Activated T-helper 17 cell treated with anti-CD3 and anti-CD28 coated beads, Interleukin-2, amount 50 U/mL, for 72 hours (primary cell): ENCODE measurements at regions not wholly inside any gene's neighbourhood (a gene's known extent, or its start where the extent isn't known, plus 50 kb on each side); places are given as distances from the start of the nearest gene placed in this dataset.

ENCODE experiments used
- ATAC-seq: fragments of 150-1000 bp; cut with Tn5 transposase; replicated peaks from 2 replicates; pipeline ENCODE4 v1.10.0; 2021; ENCODE audit warnings: mild to moderate bottlenecking, moderate library complexity
- H3K27ac Mint-ChIP-seq: one replicate; pipeline ENCODE4 v1.8.0; 2022; ENCODE audit warnings: mixed read lengths
- H3K27me3 Mint-ChIP-seq: one replicate; pipeline ENCODE4 v1.8.0; 2022; ENCODE audit warnings: mixed read lengths
- H3K36me3 Mint-ChIP-seq: one replicate; pipeline ENCODE4 v1.8.0; 2022; ENCODE audit warnings: low read depth, mild to moderate bottlenecking, mixed read lengths
- H3K4me1 Mint-ChIP-seq: one replicate; pipeline ENCODE4 v1.8.0; 2022; ENCODE audit warnings: mixed read lengths
- H3K4me3 Mint-ChIP-seq: one replicate; pipeline ENCODE4 v1.8.0; 2022; ENCODE audit warnings: mild to moderate bottlenecking, mixed read lengths
- H3K9me3 Mint-ChIP-seq: one replicate; pipeline ENCODE4 v1.8.0; 2022; ENCODE audit warnings: mixed read lengths

DNA sequence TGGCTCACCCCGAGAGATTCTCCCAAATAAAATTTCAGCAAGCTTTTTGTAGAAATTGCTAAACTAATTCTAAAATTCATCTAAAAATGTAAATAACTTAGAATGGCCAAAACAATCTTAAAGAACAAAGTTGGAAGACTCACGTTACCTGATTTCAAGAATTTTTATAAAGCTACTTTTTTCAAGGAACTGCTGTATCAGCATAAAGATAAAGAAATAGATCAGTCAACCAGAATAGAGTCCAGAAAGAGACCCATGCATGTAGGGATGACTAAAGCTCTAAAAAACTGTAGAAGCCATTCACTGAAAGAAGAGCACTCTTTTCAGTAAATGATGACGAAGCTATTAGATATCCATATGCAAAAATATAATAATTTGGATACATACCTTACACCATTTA, 652.1 kb downstream of the TBC1D32 start:
- ATAC-seq: no peak
- no peaks in the 10 kb centered on the region for H3K9me3 Mint-ChIP-seq
- no peaks in the 10 kb centered on the region for H3K27me3 Mint-ChIP-seq
- H3K4me3 Mint-ChIP-seq: no peak overlapping the region
- H3K27ac Mint-ChIP-seq: no peak overlapping the region
- no peaks in the 10 kb centered on the region for H3K4me1 Mint-ChIP-seq
- no peaks in the 10 kb centered on the region for H3K36me3 Mint-ChIP-seq

DNA sequence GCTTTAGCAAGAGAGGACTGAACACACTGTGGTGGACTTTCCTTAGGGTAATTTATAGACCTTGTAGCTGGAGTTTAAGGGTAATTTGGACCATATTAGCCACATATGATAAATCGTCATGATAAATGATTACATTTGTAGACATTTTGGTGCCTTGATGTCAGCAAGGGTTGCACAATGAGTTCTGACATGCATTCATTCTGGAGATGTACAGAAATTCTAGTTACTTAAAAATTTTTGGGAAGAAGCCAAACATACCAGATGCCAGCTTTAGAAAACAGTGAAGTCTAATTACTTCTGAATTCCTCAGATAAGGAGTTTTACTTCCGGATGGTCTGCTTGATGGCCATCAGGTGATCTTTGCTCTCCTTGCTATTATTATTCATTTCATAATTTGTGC, 653.1 kb downstream of the TBC1D32 start:
- no peak overlapping the region for H3K27ac Mint-ChIP-seq
- ATAC-seq: no peak
- no peaks in the 10 kb centered on the region for H3K27me3 Mint-ChIP-seq
- no peaks in the 10 kb centered on the region for H3K36me3 Mint-ChIP-seq
- no peak overlapping the region for H3K4me3 Mint-ChIP-seq
- H3K4me1 Mint-ChIP-seq: no peaks in the 10 kb centered on the region
- H3K9me3 Mint-ChIP-seq: peaks cover 4% of the 10 kb centered on the region

DNA sequence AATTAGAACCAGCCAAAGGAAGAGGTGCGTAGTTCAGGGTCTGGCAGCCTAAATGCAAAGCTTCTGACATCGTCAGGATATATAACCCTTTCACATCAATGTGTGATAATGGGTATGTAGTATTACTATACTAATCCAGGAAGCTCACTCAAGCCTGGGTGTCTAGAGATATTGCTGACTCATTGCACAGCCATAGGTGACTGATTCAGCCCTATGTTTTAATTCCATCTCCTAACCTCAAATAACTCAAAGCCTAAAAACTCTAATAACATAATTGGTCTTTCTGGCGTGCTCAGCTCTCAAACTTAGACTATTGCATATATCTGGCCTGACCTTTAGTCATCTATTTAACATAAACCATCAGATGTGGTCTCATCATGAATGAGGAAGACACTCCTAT, 658.4 kb downstream of the TBC1D32 start:
- H3K9me3 Mint-ChIP-seq: peaks cover 4% of the 10 kb centered on the region
- H3K4me1 Mint-ChIP-seq: no peaks in the 10 kb centered on the region
- no peak for ATAC-seq
- no peaks in the 10 kb centered on the region for H3K27me3 Mint-ChIP-seq
- H3K27ac Mint-ChIP-seq: no peak overlapping the region
- no peaks in the 10 kb centered on the region for H3K36me3 Mint-ChIP-seq
- no peak overlapping the region for H3K4me3 Mint-ChIP-seq

DNA sequence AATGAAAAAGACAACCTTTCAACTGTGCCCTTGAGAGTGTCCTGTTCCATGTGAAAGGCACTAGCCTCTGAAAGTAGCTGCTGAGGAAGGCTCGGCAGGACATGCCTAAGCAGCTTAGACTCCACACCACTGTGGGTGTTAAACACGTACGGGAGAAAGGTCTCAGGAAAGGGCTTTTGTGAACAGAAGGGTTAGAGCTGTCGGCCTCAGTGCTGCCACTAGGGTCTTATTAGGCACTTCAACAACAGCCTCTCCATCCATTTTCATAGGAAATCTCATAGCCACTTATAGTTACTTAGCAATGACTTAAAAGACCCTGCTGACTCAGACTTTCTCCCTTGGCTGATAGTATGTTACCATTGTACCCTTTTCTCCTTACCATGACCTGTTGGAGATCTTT, 662.8 kb downstream of the TBC1D32 start:
- ATAC-seq: no peak
- Mint-ChIP-seq H3K27ac (no peak overlapping the region), H3K4me1 (no peaks in the 10 kb centered on the region), H3K4me3 (no peak overlapping the region), H3K27me3 (no peaks in the 10 kb centered on the region), H3K9me3 (peaks cover 4% of the 10 kb centered on the region), H3K36me3 (no peaks in the 10 kb centered on the region)

DNA sequence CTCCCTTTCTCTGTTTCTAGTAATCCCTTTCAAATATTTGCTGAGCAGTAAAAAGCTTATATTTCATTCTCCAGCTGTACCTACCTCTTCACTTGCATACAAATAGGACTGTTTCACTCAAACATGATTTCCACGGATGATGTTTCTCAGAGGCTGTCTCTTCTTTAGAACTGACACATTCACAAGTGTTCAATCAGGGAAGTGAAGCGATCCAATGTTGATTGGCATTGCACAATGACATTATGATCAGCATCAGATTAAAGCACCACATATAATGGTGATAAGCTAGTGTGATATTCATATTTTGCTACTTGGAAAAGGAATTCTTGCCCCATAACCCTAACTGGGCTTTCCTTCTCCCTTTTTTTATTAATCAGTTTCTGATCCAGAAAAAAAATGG, 681.8 kb downstream of the TBC1D32 start:
- Mint-ChIP-seq H3K4me3 (no peak overlapping the region), H3K4me1 (no peaks in the 10 kb centered on the region), H3K36me3 (no peaks in the 10 kb centered on the region), H3K27me3 (no peaks in the 10 kb centered on the region), H3K9me3 (peaks cover 7% of the 10 kb centered on the region), H3K27ac (no peak overlapping the region)
- no peak for ATAC-seq

DNA sequence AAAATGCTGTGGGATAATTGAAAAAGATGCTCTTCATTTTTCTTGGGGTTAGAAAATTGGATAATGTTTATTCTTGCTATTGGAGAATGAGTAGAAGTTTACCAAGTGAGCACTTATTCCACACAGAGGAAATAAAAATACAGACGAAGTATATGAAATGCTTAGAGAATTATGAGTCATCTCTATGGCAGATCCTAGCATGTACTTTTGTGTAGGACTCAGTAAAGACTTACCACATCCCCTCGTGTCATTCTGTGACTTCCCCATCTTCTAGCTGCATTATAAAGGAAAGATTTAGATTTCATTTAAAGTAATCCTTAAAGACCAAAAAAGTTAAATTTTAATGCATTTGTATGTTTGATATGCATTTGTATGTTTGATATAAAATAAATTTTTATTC, 685.6 kb downstream of the TBC1D32 start:
- no peak for ATAC-seq
- H3K36me3 Mint-ChIP-seq: no peaks in the 10 kb centered on the region
- H3K9me3 Mint-ChIP-seq: peaks cover 12% of the 10 kb centered on the region
- H3K27ac Mint-ChIP-seq: no peak overlapping the region
- H3K4me1 Mint-ChIP-seq: no peaks in the 10 kb centered on the region
- H3K4me3 Mint-ChIP-seq: no peak overlapping the region
- H3K27me3 Mint-ChIP-seq: no peaks in the 10 kb centered on the region

DNA sequence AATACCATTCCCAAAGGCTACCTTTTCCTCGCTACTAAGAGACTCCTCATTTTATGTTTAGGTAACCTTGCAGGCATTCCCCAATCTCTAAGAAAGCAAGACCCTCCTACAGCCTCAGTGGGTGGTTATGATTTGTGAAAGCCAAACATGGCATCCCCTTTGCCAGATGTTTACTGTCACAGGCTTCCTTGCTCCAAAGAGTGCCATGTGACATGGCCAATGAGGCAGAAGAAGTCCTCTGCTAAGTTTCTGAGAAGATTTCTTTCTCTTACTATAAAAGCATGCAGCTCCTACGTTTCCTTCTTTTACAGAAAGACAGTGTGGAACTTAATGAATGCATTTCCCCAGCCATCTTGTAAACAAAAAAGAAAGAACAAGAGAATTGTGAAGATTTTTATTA, 688.2 kb downstream of the TBC1D32 start:
- H3K27ac Mint-ChIP-seq: no peak overlapping the region
- ATAC-seq: no peak
- no peaks in the 10 kb centered on the region for H3K36me3 Mint-ChIP-seq

DNA sequence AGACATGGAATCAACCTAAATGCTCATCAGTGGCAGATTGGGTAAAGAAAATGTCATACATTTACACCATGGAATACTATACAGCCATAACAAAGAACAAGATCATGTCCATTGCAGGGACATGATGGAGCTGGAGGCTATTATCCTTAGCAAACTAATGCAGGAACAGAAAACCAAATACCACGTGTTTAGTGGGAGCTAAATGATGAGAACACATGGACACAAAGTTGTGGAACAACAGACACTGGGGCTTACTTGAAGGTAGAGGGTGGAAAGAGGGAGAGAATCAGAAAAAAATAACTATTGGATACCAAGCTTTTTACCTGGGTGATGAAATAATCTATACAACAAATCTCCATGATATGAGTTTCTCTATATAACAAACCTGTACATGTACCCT, 701.3 kb downstream of the TBC1D32 start:
- Mint-ChIP-seq H3K36me3 (no peaks in the 10 kb centered on the region), H3K4me3 (no peak overlapping the region), H3K4me1 (no peaks in the 10 kb centered on the region), H3K9me3 (peaks cover 20% of the 10 kb centered on the region), H3K27me3 (no peaks in the 10 kb centered on the region), H3K27ac (no peak overlapping the region)
- ATAC-seq: no peak

More for the DNA sequence above, 688.2 kb downstream of the TBC1D32 start:
- no peaks in the 10 kb centered on the region for H3K4me1 Mint-ChIP-seq
- no peak overlapping the region for H3K4me3 Mint-ChIP-seq
- no peaks in the 10 kb centered on the region for H3K27me3 Mint-ChIP-seq
- H3K9me3 Mint-ChIP-seq: peaks cover 12% of the 10 kb centered on the region

DNA sequence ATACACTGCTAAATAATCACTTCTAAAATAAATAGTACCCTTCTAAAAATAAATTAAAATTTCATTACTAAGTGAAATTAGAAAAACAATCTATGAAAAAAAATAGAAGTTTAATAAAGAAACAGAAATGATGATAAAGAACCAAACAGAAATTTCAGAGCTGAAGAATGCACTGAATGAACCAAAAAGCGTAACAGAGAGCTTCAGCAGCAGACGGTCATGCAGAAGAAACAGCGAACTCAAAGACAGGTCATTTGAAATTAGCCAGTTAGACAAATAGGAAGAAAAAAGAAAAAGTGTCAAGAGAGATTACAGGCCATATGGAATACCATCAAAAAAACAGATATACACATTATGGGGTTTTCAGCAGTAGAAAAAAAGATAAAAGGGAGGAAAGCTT, 706.7 kb downstream of the TBC1D32 start:
- no peak for ATAC-seq
- peaks cover 12% of the 10 kb centered on the region for H3K9me3 Mint-ChIP-seq
- no peak overlapping the region for H3K27ac Mint-ChIP-seq
- no peak overlapping the region for H3K4me3 Mint-ChIP-seq
- no peaks in the 10 kb centered on the region for H3K4me1 Mint-ChIP-seq
- no peaks in the 10 kb centered on the region for H3K36me3 Mint-ChIP-seq
- H3K27me3 Mint-ChIP-seq: no peaks in the 10 kb centered on the region

DNA sequence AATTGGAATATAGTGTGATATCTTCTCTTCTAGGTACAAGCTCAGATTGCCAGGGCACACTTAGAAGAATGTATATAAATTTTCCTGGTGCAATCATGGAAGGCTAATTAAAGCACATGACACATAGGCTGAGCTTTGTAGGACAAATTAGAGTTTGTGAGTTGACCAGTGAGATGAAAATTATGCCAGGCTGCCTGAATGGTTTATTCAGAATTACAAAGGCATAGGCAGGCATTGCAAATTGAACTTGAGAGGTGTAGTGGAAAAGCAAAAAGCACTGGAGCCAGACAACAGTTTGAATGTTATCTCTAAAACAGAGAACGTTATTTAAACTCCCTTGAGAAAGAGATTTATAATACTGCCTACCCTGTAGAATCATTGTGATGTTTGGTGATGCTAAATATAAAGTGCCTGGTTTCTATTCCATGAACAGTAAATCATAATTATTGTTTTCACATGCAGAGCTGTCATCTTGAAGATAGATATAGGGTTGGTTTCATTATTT, 712.1 kb downstream of the TBC1D32 start:
- Mint-ChIP-seq H3K27ac (no peak overlapping the region), H3K9me3 (no peaks in the 10 kb centered on the region), H3K4me3 (no peak overlapping the region), H3K36me3 (no peaks in the 10 kb centered on the region), H3K27me3 (no peaks in the 10 kb centered on the region), H3K4me1 (no peaks in the 10 kb centered on the region)
- ATAC-seq: no peak

DNA sequence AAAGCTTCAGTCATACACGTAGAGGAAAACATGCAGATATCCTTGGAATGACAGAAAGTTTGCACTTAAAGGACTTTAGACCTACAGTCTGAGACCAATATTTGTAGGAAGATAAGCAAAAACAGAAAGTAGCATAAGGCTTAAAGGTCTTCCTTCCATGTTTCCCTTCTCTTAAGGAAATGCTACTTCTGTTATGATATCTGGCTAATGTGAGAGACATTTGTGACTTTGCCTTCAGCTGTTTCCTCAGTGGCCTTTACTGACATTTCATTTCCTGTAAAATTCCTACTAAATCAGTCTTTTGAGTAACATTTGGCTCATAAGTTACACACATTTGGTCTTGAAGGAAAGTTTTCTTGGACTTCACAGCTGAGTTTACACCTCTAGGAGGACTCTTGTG, 713.4 kb downstream of the TBC1D32 start:
- no peak for ATAC-seq
- Mint-ChIP-seq H3K27me3 (no peaks in the 10 kb centered on the region), H3K4me3 (no peak overlapping the region), H3K9me3 (no peaks in the 10 kb centered on the region), H3K27ac (no peak overlapping the region), H3K4me1 (no peaks in the 10 kb centered on the region), H3K36me3 (no peaks in the 10 kb centered on the region)

DNA sequence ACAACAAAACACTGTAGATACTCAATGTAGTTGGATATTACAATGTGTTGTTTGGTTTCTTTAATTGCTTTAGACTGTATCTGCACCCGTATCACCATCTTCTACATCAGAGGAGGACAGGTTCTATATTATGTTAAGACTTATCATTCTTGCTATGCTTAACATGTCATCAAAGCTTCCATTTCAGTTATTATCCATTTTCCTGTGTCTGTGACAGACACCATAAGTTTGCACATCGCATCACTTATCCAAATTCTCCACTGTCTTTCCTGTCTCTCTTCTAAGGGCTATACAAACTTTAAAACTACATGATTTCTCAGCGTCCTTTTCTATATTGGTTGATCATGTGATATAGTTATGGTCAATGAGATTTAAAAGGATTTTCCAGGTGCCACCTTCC, 719.0 kb downstream of the TBC1D32 start:
- no peak for ATAC-seq
- Mint-ChIP-seq H3K4me3 (no peak overlapping the region), H3K4me1 (no peaks in the 10 kb centered on the region), H3K9me3 (no peaks in the 10 kb centered on the region), H3K27me3 (no peaks in the 10 kb centered on the region), H3K27ac (no peak overlapping the region), H3K36me3 (no peaks in the 10 kb centered on the region)

DNA sequence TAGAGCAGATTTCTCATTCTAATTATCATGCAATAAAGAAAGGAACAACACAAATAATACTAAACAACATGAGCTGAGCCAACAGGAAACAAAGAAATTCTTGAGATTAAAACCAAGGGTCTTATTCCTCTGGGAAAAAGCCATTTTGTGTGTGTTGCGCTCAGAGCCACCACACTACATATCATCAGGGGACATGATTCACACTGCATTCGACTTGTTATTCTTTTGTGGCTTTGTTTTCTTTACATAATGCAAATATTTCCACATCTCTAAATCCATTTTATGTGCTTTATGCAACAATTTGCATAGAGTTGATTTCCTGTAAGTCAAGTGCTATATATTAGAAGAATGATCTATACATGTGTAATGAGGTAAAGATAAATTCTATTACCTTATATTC, 719.6 kb downstream of the TBC1D32 start:
- Mint-ChIP-seq H3K36me3 (no peaks in the 10 kb centered on the region), H3K9me3 (no peaks in the 10 kb centered on the region), H3K27ac (no peak overlapping the region), H3K27me3 (no peaks in the 10 kb centered on the region), H3K4me3 (no peak overlapping the region), H3K4me1 (no peaks in the 10 kb centered on the region)
- ATAC-seq: no peak

DNA sequence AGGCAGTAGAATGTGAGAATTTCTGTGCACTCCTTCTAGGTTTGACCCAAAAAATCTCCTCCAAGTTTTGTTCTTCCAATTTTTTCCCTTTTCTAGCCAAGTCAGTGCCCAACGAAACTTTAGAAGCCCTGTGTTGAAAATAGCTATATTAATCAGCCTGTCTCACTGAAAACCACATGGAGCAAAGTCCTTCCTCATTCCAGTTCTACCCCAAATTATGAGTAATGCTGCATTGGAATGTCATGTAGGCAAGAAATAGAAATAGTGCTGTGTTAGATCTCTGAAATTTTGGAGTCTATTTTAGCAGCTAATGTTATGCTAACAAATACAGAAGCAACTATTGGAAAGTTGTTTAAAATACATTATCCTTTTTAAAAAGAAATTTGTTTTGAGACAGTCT, 725.5 kb downstream of the TBC1D32 start:
- ATAC-seq: no peak

DNA sequence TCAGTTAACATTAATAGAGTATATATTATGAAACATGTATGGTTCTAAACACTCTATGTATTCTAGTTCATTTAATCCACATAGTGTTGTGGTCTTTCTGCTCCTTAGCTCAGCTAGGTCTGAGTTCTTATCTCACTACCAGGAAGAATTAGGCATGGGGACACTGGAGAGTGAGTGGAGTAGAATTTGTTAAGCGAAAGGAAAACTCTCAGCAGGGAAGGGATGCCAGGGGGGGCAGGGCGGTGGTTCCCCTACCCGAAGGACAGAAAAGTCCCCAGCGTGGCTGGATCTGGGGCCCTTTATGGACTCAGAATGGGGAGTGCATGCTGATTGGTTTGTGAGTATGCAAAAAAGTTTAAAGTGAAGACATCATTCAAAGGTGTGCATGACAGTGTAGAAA, 727.5 kb downstream of the TBC1D32 start:
- H3K4me1 Mint-ChIP-seq: no peaks in the 10 kb centered on the region
- no peak for ATAC-seq
- H3K4me3 Mint-ChIP-seq: no peak overlapping the region
- H3K27ac Mint-ChIP-seq: no peak overlapping the region
- no peaks in the 10 kb centered on the region for H3K9me3 Mint-ChIP-seq
- H3K36me3 Mint-ChIP-seq: no peaks in the 10 kb centered on the region
- no peaks in the 10 kb centered on the region for H3K27me3 Mint-ChIP-seq

More for the DNA sequence above, 725.5 kb downstream of the TBC1D32 start:
- Mint-ChIP-seq H3K4me3 (no peak overlapping the region), H3K27me3 (no peaks in the 10 kb centered on the region), H3K36me3 (no peaks in the 10 kb centered on the region), H3K4me1 (no peaks in the 10 kb centered on the region), H3K27ac (no peak overlapping the region), H3K9me3 (no peaks in the 10 kb centered on the region)

DNA sequence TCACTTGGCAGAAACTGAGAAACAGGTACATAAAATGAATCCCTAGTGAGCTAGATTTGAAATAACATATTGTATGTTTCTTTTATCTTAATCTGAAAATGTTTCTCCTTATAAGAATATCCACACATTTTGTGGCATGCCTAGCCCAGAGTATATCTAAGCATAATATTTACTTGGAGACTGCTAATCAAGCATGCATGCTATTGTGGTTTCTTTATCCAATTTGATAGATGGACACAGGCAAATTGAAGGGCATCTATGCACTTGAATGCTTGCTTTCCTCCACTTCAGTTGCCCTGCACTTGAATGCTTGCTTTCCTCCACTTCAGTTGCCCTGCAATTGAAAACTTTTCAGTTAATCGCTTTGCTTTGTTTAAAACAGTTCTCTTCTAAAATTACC, 729.8 kb downstream of the TBC1D32 start:
- no peaks in the 10 kb centered on the region for H3K27me3 Mint-ChIP-seq
- H3K4me3 Mint-ChIP-seq: no peak overlapping the region
- no peak overlapping the region for H3K27ac Mint-ChIP-seq
- H3K4me1 Mint-ChIP-seq: no peaks in the 10 kb centered on the region
- ATAC-seq: no peak
- H3K36me3 Mint-ChIP-seq: no peaks in the 10 kb centered on the region
- no peaks in the 10 kb centered on the region for H3K9me3 Mint-ChIP-seq
